Ascending aorta (tissue), 2 donors: ENCODE measurements at regions not wholly inside any gene's neighbourhood (a gene's known extent, or its start where the extent isn't known, plus 50 kb on each side); places are given as distances from the start of the nearest gene placed in this dataset.
A peak's percentile ranks its signal among the peaks of the same experiment; 100 is the strongest.
"Not testable (repeated sequence)": the region's sequence is repeated elsewhere in the genome, so short reads cannot be mapped to it uniquely, and the experiment has no call there.

Source experiments
- DNase-seq, 2 donors: peaks; one replicate each; pipeline ENCODE4 v3.0.0-alpha.2; 2019; ENCODE audit warnings: low spot score in 2 of 2
- H3K27ac ChIP-seq, 2 donors: fragments of 200-600 bp; sonication (generic); one replicate each; pipeline ENCODE4 v1.5.1; 2016 to 2017; ENCODE audit warnings: mild to moderate bottlenecking in 1 of 2
- H3K27me3 ChIP-seq: fragments of 200-600 bp; sonication (generic); one replicate; pipeline ENCODE4 v1.5.1; 2017
- H3K36me3 ChIP-seq, 2 donors: fragments of 200-600 bp; sonication (generic); one replicate each; pipeline ENCODE4 v1.5.1; 2016
- H3K4me1 ChIP-seq, 2 donors: fragments of 200-600 bp; sonication (generic); one replicate each; pipeline ENCODE4 v1.5.1; 2016 to 2017; ENCODE audit warnings: mild to moderate bottlenecking in 1 of 2
- H3K4me3 ChIP-seq, 2 donors: fragments of 200-600 bp; sonication (generic); one replicate each; pipeline ENCODE4 v1.5.1; 2016 to 2017; ENCODE audit warnings: mild to moderate bottlenecking in 1 of 2
- H3K9me3 ChIP-seq, 2 donors: fragments of 200-600 bp; sonication (generic); one replicate each; pipeline ENCODE4 v1.5.1; 2016
- CTCF ChIP-seq, 3 experiments: fragments of 200-600 bp in 2 of 3; fragments of 450-650 bp in 1 of 3; sonication (generic) in 2 of 3; IDR thresholded peaks; one replicate each; pipeline ENCODE4 v1.5.1; 2016 to 2019; ENCODE audit warnings: antibody characterized with exemption in 3 of 3, mild to moderate bottlenecking in 1 of 3, moderate library complexity in 1 of 3
- intact Hi-C: fragments of 100-400 bp; cut with DNase I; formaldehyde crosslinking; loops from one replicate; pipeline ENCODE4 v1.15.1; 2023

- Histone ChIP-seq H3K27ac (no peak overlapping the region), H3K9me3 (no peaks in the 10 kb centered on the region), H3K4me3 (no peak overlapping the region), H3K27me3 (no peaks in the 10 kb centered on the region), H3K36me3 (no peaks in the 10 kb centered on the region), H3K4me1 (peaks cover 0 to 3% of the 10 kb centered on the region in 2 donors)
- DNase-seq = no peak
- TF ChIP-seq CTCF (IDR thresholded peaks at IDR 0.05) = no peak
- intact Hi-C loops = no loop called here
These were observed 109.2 kb downstream of the OSTF1 start for GRCh38 chr9:75197561-75197960.

GRCh38 chr9:75198436-75198835, 110.1 kb downstream of the OSTF1 start:
- Histone ChIP-seq H3K4me3 (no peak overlapping the region), H3K36me3 (no peaks in the 10 kb centered on the region), H3K27me3 (no peaks in the 10 kb centered on the region), H3K9me3 (no peaks in the 10 kb centered on the region), H3K27ac (no peak overlapping the region), H3K4me1 (peaks cover 0 to 3% of the 10 kb centered on the region in 2 donors)
- intact Hi-C loops = no loop called here
- no peak for TF ChIP-seq CTCF (IDR thresholded peaks at IDR 0.05)
- DNase-seq = no peak

- H3K27me3 ChIP-seq = no peaks in the 10 kb centered on the region
- H3K36me3 ChIP-seq = no peaks in the 10 kb centered on the region
- H3K4me1 ChIP-seq = peaks cover 0 to 3% of the 10 kb centered on the region in 2 donors
- no peak overlapping the region for H3K4me3 ChIP-seq
- DNase-seq = no peak
- intact Hi-C loops = loop anchor here (1.0 to 10.0 kb wide), 3 partner anchors 37 to 1101 kb away; no protein-coding TSS in a partner anchor
- H3K9me3 ChIP-seq = no peaks in the 10 kb centered on the region
- peak; percentile 49 to 75 (median 64) for TF ChIP-seq CTCF (IDR thresholded peaks at IDR 0.05)
- H3K27ac ChIP-seq = no peak overlapping the region
These were observed 112.7 kb downstream of the OSTF1 start for GRCh38 chr9:75200892-75201470.

- Histone ChIP-seq H3K4me1 (peaks cover 0 to 3% of the 10 kb centered on the region in 2 donors), H3K9me3 (no peaks in the 10 kb centered on the region), H3K27ac (no peak overlapping the region), H3K27me3 (no peaks in the 10 kb centered on the region), H3K36me3 (no peaks in the 10 kb centered on the region), H3K4me3 (no peak overlapping the region)
- intact Hi-C loops = loop anchor here (1.0 to 10.0 kb wide), 3 partner anchors 37 to 1101 kb away; no protein-coding TSS in a partner anchor
- no peak for TF ChIP-seq CTCF (IDR thresholded peaks at IDR 0.05)
- DNase-seq = no peak
These were observed 113.3 kb downstream of the OSTF1 start for GRCh38 chr9:75201480-75202209.

- not testable (repeated sequence) for H3K9me3 ChIP-seq, H3K27me3 ChIP-seq, H3K4me1 ChIP-seq, H3K36me3 ChIP-seq, DNase-seq, H3K4me3 ChIP-seq, H3K27ac ChIP-seq
- intact Hi-C loops = loop anchor here (10.0 kb wide), 1 partner anchor 657 kb away; no protein-coding TSS in a partner anchor
These were observed 119.7 kb downstream of the OSTF1 start for GRCh38 chr9:75207997-75208396.

- H3K27ac ChIP-seq = no peak overlapping the region
- no peaks in the 10 kb centered on the region for H3K27me3 ChIP-seq
- no peaks in the 10 kb centered on the region for H3K9me3 ChIP-seq
- H3K36me3 ChIP-seq = no peaks in the 10 kb centered on the region
- no peaks in the 10 kb centered on the region for H3K4me1 ChIP-seq
- no peak overlapping the region for H3K4me3 ChIP-seq
- DNase-seq = no peak
- intact Hi-C loops = no loop called here
- no peak for TF ChIP-seq CTCF (IDR thresholded peaks at IDR 0.05)
These were observed 121.9 kb downstream of the OSTF1 start for GRCh38 chr9:75210215-75210614.
